HCT116 (cell line): ENCODE measurements at regions not wholly inside any gene's neighbourhood (a gene's known extent, or its start where the extent isn't known, plus 50 kb on each side); places are given as distances from the start of the nearest gene placed in this dataset.

Experiments
- ATAC-seq: fragments of 200-7000 bp; cut with Tn5 transposase; 2 replicates; pipeline ENCODE4 v1.9.1; 2020; ENCODE audit warnings: mild to moderate bottlenecking, moderate library complexity
- BruUV-seq: library from RNA; stranded (reverse); fragments of 400-500 nt; replicated peaks from 2 replicates; lab custom pipeline; 2021; lab: Mats Ljungman, UMichigan
- CTCF ChIA-PET: fragments of 300-600 bp; sonication (Branson Sonifier 250); formaldehyde crosslinking; loops from one replicate; lab custom pipeline; 2021; ENCODE audit warnings: antibody characterized with exemption; lab: Charles Lee
- POLR2A ChIA-PET: fragments of 300-600, 350-600 bp; sonication (Branson Sonifier 250); formaldehyde crosslinking; loops from one replicate; lab custom pipeline; 2021; ENCODE audit warnings: antibody characterized with exemption; lab: Charles Lee
- RAD21 ChIA-PET, 2 experiments: fragments of 300-600 bp; sonication (Branson Sonifier 250); formaldehyde crosslinking; loops; one replicate each; lab custom pipeline; 2023; ENCODE audit warnings: low total read pairs in 2 of 2; ENCODE audit not compliant: uncharacterized antibody in 2 of 2, unreplicated experiment in 2 of 2, low non-redundant PET in 1 of 2; lab: Charles Lee
- DNase-seq: peaks from one replicate; pipeline ENCODE4 v3.0.0-alpha.2; 2010; ENCODE audit warnings: low read depth, low spot score
- H2AFZ ChIP-seq: fragments of 200-600 bp; shearing (Covaris generic), sonication (generic); 2 replicates; pipeline ENCODE4 v1.6.1; 2017; ENCODE audit warnings: low read depth, mixed run types, mixed read lengths, antibody characterized with exemption, low read length; ENCODE audit not compliant: poor library complexity, severe bottlenecking
- H3K27ac ChIP-seq: 2 replicates; pipeline ENCODE4 v1.5.1; 2012; ENCODE audit warnings: low read depth, low read length
- H3K27me3 ChIP-seq: fragments of 200-600 bp; sonication (generic); 2 replicates; pipeline ENCODE4 v1.6.1; 2016; ENCODE audit warnings: mixed run types, low read length, mixed read lengths; ENCODE audit not compliant: insufficient read depth
- H3K36me3 ChIP-seq, 2 experiments: fragments of 200-500 bp in 1 of 2; fragments of 200-600 bp in 1 of 2; sonication (Bioruptor generic) in 1 of 2; sonication (generic) in 1 of 2; 2 replicates each; pipeline versions ENCODE4 v1.5.1 to v1.6.1; 2014 to 2016; ENCODE audit warnings: low read length in 2 of 2, inconsistent platforms in 1 of 2, mixed read lengths in 1 of 2, mixed run types in 1 of 2; ENCODE audit not compliant: insufficient read depth in 2 of 2, control insufficient read depth in 1 of 2
- H3K4me1 ChIP-seq, 2 experiments: fragments of 200-600 bp in 1 of 2; sonication (generic) in 1 of 2; 2 replicates each; pipeline versions ENCODE4 v1.5.1 to v1.6.1; 2012 to 2017; ENCODE audit warnings: low read length in 2 of 2, inconsistent platforms in 1 of 2, mild to moderate bottlenecking in 1 of 2, mixed read lengths in 1 of 2, mixed run types in 1 of 2, moderate library complexity in 1 of 2; ENCODE audit not compliant: insufficient read depth in 2 of 2, control insufficient read depth in 1 of 2
- H3K4me2 ChIP-seq: fragments of 200-600 bp; sonication (generic); 2 replicates; pipeline ENCODE4 v1.6.1; 2017; ENCODE audit warnings: mixed run types, low read length, mixed read lengths
- H3K4me3 ChIP-seq, 2 experiments: fragments of 200-600 bp in 1 of 2; sonication (generic) in 1 of 2; replicated peaks in 1 of 2; 2 replicates each; pipeline ENCODE4 v1.5.1; 2011 to 2016; ENCODE audit warnings: low read length in 2 of 2, control low read depth in 1 of 2, low read depth in 1 of 2, mild to moderate bottlenecking in 1 of 2, mixed read lengths in 1 of 2, mixed run types in 1 of 2
- H3K79me2 ChIP-seq: fragments of 200-600 bp; sonication (generic); 2 replicates; pipeline ENCODE4 v1.6.1; 2017; ENCODE audit warnings: mild to moderate bottlenecking, mixed run types, low read length, moderate library complexity, mixed read lengths; ENCODE audit not compliant: insufficient read depth
- H3K9ac ChIP-seq: fragments of 200-600 bp; sonication (generic); 2 replicates; pipeline ENCODE4 v1.6.1; 2016; ENCODE audit warnings: low read length, mixed read lengths
- H3K9me2 ChIP-seq: fragments of 200-600 bp; sonication (generic), shearing (Covaris generic); 2 replicates; pipeline ENCODE4 v1.6.1; 2017; ENCODE audit warnings: mixed run types, mild to moderate bottlenecking, moderate library complexity; ENCODE audit not compliant: insufficient read depth
- H3K9me3 ChIP-seq, 2 experiments: fragments of 200-500 bp in 1 of 2; fragments of 200-600 bp in 1 of 2; sonication (Bioruptor generic) in 1 of 2; sonication (generic) in 1 of 2; 2 replicates each; pipeline ENCODE4 v1.6.1; 2014 to 2017; ENCODE audit warnings: low read length in 2 of 2, mixed read lengths in 2 of 2, inconsistent platforms in 1 of 2, low read depth in 1 of 2, mild to moderate bottlenecking in 1 of 2, mixed run types in 1 of 2, moderate library complexity in 1 of 2; ENCODE audit not compliant: control insufficient read depth in 1 of 2, insufficient read depth in 1 of 2
- H4K20me1 ChIP-seq: fragments of 200-600 bp; sonication (generic), shearing (Covaris generic); 2 replicates; pipeline ENCODE4 v1.6.1; 2017; ENCODE audit warnings: mixed run types, mild to moderate bottlenecking, moderate library complexity; ENCODE audit not compliant: insufficient read depth
- ATF3 ChIP-seq: IDR thresholded peaks from 2 replicates; pipeline ENCODE4 v1.6.1; 2012
- SIN3A ChIP-seq: IDR thresholded peaks from 2 replicates; pipeline ENCODE4 v1.6.1; 2012; ENCODE audit warnings: low read depth
- ZFX ChIP-seq: fragments of 450-650 bp; IDR thresholded peaks from 2 replicates; pipeline ENCODE4 v1.6.1; 2017
- ZNF274 ChIP-seq: fragments of 200-500 bp; sonication (Bioruptor generic); IDR thresholded peaks from 2 replicates; pipeline ENCODE4 v1.6.1; 2014; ENCODE audit warnings: mild to moderate bottlenecking, low read depth, low read length, inconsistent platforms
- intact Hi-C: fragments of 100-400 bp; cut with micrococcal nuclease; formaldehyde crosslinking; loops from 2 replicates; pipeline ENCODE4 v1.10.0; 2022
- TF ChIP-seq, protein P1 (sequence below): IDR thresholded peaks from 2 replicates; pipeline ENCODE4 v1.6.1; 2012; ENCODE audit warnings: low read depth

GRCh38 chr14:73785336-73785833 lies 66.2 kb upstream of the PTGR2 start:
- TF ChIP-seq ZFX (no peak), ZNF274 (no peak), SIN3A (no peak), ATF3 (no peak)
- TF ChIP-seq, protein P1, sequence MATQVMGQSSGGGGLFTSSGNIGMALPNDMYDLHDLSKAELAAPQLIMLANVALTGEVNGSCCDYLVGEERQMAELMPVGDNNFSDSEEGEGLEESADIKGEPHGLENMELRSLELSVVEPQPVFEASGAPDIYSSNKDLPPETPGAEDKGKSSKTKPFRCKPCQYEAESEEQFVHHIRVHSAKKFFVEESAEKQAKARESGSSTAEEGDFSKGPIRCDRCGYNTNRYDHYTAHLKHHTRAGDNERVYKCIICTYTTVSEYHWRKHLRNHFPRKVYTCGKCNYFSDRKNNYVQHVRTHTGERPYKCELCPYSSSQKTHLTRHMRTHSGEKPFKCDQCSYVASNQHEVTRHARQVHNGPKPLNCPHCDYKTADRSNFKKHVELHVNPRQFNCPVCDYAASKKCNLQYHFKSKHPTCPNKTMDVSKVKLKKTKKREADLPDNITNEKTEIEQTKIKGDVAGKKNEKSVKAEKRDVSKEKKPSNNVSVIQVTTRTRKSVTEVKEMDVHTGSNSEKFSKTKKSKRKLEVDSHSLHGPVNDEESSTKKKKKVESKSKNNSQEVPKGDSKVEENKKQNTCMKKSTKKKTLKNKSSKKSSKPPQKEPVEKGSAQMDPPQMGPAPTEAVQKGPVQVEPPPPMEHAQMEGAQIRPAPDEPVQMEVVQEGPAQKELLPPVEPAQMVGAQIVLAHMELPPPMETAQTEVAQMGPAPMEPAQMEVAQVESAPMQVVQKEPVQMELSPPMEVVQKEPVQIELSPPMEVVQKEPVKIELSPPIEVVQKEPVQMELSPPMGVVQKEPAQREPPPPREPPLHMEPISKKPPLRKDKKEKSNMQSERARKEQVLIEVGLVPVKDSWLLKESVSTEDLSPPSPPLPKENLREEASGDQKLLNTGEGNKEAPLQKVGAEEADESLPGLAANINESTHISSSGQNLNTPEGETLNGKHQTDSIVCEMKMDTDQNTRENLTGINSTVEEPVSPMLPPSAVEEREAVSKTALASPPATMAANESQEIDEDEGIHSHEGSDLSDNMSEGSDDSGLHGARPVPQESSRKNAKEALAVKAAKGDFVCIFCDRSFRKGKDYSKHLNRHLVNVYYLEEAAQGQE: no peak
- H2AFZ ChIP-seq: no peak overlapping the region
- no peak for DNase-seq

More at GRCh38 chr14:73785336-73785833, 66.2 kb upstream of the PTGR2 start:
- no TSS peak for BruUV-seq
- ATAC-seq: peak; percentile 26
- Histone ChIP-seq H3K4me2 (peak overlapping the region; percentile 75), H3K36me3 (no peaks in the 10 kb centered on the region), H3K9me2 (no peaks in the 10 kb centered on the region), H4K20me1 (no peaks in the 10 kb centered on the region), H3K27me3 (no peaks in the 10 kb centered on the region), H3K79me2 (peaks cover 41% of the 10 kb centered on the region), H3K27ac (peak overlapping the region; percentile 94), H3K4me3 (peak overlapping the region; percentile 68 to 74), H3K9ac (peak overlapping the region; percentile 73), H3K9me3 (no peaks in the 10 kb centered on the region), H3K4me1 (peaks cover 22 to 31% of the 10 kb centered on the region in 2 experiments)
- ChIA-PET POLR2A (interaction anchor here (0.7 to 2.2 kb wide), 4 partner anchors 13 to 64 kb away, joined by 3 to 11 read pairs (median 4); a partner anchor contains a TSS), CTCF (interaction anchor here (1.3 kb wide), 1 partner anchor 23 kb away, joined by 4 read pairs; no protein-coding TSS in a partner anchor), RAD21 (no interaction called here)
- intact Hi-C loops: no loop called here
